ENCODE measurements at regions not wholly inside any gene's neighbourhood (a gene's known extent, or its start where the extent isn't known, plus 50 kb on each side); places are given as distances from the start of the nearest gene placed in this dataset.

DNA sequence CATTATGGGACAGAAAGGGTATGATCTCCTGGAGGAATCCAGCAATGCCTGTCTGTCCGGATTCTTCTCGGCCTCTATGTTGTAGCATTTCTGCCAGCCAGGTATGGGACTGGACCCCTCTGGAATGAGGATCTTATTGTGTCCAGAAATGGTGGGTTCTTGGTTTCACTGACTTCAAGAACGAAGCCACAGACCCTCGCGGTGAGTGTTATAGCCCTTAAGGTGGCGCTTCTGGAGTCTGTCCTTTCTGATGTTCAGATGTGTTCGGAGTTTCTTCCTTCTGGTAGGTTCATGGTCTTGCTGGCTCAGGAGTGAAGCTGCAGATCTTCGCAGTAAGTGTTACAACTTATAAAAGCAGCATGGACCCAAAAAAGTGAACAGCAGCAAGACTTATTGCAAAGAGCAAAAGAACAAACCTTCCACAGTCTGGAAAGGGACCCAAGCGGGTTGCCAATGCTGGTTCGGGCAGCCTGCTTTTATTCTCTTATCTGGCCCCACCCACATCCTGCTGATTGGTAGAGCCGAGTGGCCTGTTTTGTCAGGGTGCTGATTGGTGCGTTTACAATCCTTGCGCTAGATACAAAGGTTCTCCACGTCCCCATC is 62.3 kb upstream of the IER3 start:
- DNase-seq (no peak), ATAC-seq (no peak)
- H3K9me3 ChIP-seq (ENCODE audit: control insufficient read depth, low read length) = no peaks in the 10 kb centered on the region
- intact Hi-C loops (cut with DNase I) = no loop called here
- no peak overlapping the region for H3K4me3 ChIP-seq (ENCODE audit: low read length)
- no peaks in the 10 kb centered on the region for H3K27me3 ChIP-seq (ENCODE audit: control insufficient read depth, insufficient read depth)
- no peak overlapping the region for H3K27ac ChIP-seq (ENCODE audit: low read length)
- WGBS = 86% methylated on average over 14 of the region's 14 CpGs
- no peaks in the 10 kb centered on the region for H3K4me1 ChIP-seq (ENCODE audit: control insufficient read depth, insufficient read depth, low read length)

DNA sequence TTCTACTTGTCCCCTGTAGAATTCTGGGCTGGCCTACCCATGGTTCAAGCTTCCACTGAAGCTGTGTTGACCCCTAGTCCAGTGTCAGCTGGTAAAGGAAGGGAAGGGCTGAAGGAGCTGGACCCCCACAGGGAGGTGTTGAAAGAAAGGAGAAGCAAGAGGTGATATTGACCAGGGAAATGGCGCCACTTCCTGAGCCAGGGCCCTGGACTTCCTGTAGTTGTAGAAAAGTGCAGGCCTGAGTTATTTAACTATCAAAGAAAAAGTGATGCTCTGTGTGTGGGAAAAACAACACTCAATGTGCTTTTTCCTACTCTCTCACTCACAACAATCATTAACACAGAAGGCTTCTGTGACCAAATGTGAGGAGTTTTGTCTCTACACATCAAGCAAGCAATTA is 60.0 kb upstream of the IER3 start:
- Histone ChIP-seq H3K4me1 (ENCODE audit: control insufficient read depth, insufficient read depth, low read length) (no peaks in the 10 kb centered on the region), H3K4me3 (ENCODE audit: low read length) (no peak overlapping the region), H3K9me3 (ENCODE audit: control insufficient read depth, low read length) (no peaks in the 10 kb centered on the region), H3K27me3 (ENCODE audit: control insufficient read depth, insufficient read depth) (no peaks in the 10 kb centered on the region), H3K27ac (ENCODE audit: low read length) (no peak overlapping the region)
- DNase-seq = no peak
- intact Hi-C loops (cut with DNase I) = no loop called here
- WGBS = 95% methylated on average over 1 of the region's 1 CpG
- ATAC-seq = no peak

DNA sequence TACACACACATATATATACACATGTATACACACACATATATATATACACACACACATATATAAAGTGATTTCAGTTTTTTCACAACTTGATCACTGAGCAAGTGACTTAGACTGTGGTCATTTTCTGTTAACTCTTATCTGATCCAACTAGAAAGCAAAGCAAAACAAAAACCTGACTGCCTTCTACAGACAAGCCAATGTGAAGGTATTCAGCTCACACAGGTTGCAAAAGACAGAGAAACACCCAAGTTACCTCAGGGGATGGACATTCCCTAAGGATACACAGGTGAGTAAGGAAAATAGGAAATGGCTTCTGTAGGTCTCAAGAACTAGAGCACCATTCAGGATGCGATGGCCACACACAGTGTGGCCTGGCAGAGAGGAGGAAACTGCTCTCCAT is 58.4 kb upstream of the IER3 start:
- intact Hi-C loops (cut with DNase I) = no loop called here
- 93% methylated on average over 1 of the region's 1 CpG for WGBS

DNA sequence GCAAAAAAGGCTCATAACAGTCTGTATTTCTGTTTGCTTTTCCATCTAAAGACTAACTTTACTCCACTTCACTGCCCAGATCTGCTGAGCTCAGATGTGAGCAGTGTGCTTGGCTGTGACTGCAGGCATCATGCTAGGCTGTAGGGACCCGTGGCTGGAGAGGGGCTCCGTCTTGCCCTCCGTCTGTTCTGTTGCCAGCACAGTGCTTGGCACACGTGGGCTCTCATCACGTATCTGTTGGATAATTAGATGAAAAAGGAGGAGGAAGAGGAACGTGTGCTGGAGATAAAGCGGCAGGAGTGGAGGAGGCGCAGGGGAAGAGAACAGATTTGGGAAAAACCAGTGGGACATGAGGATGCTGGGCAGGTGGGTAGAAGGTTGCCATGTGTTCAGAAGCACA is 57.6 kb upstream of the IER3 start:
- no peaks in the 10 kb centered on the region for H3K9me3 ChIP-seq (ENCODE audit: control insufficient read depth, low read length)
- DNase-seq (no peak), ATAC-seq (peak in 1 of 2 donors; percentile 32)
- H3K27me3 ChIP-seq (ENCODE audit: control insufficient read depth, insufficient read depth) = no peaks in the 10 kb centered on the region
- H3K4me3 ChIP-seq (ENCODE audit: low read length) = no peak overlapping the region
- intact Hi-C loops (cut with DNase I) = no loop called here
- 86% methylated on average over 8 of the region's 8 CpGs for WGBS
- no peaks in the 10 kb centered on the region for H3K4me1 ChIP-seq (ENCODE audit: control insufficient read depth, insufficient read depth, low read length)
- no peak overlapping the region for H3K27ac ChIP-seq (ENCODE audit: low read length)

More for the DNA sequence above, 58.4 kb upstream of the IER3 start:
- Histone ChIP-seq H3K27me3 (ENCODE audit: control insufficient read depth, insufficient read depth) (no peaks in the 10 kb centered on the region), H3K9me3 (ENCODE audit: control insufficient read depth, low read length) (no peaks in the 10 kb centered on the region), H3K4me3 (ENCODE audit: low read length) (no peak overlapping the region), H3K4me1 (ENCODE audit: control insufficient read depth, insufficient read depth, low read length) (no peaks in the 10 kb centered on the region), H3K27ac (ENCODE audit: low read length) (no peak overlapping the region)
- no peak for ATAC-seq
- no peak for DNase-seq

DNA sequence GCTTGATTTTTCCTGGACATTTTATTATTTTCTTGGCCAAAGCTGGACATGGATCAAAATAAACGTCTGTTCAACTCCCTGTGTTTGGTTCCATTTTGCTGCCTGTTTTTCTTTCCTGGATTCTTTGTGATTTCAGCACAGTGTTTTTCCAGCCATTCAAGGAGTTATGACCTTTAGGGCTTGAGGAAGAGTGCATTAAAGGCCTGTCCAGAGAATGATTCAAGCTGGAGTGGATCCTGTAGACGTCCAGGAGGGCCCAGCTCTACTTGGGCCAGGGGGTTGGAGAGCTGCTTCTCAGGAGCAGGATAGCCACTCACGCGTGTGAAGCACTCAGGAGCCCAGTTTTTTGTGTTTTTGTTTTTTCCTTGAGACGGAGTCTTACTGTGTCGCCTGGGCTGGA is 56.5 kb upstream of the IER3 start:
- H3K27ac ChIP-seq (ENCODE audit: low read length) = no peak overlapping the region
- H3K4me3 ChIP-seq (ENCODE audit: low read length) = no peak overlapping the region
- DNase-seq (peak in 2 of 3 donors; percentile 35 to 64), ATAC-seq (peak; percentile 88 to 96)
- no peaks in the 10 kb centered on the region for H3K4me1 ChIP-seq (ENCODE audit: control insufficient read depth, insufficient read depth, low read length)
- H3K27me3 ChIP-seq (ENCODE audit: control insufficient read depth, insufficient read depth) = no peaks in the 10 kb centered on the region
- intact Hi-C loops (cut with DNase I) = no loop called here
- no peaks in the 10 kb centered on the region for H3K9me3 ChIP-seq (ENCODE audit: control insufficient read depth, low read length)
- 51% methylated on average over 6 of the region's 6 CpGs for WGBS

DNA sequence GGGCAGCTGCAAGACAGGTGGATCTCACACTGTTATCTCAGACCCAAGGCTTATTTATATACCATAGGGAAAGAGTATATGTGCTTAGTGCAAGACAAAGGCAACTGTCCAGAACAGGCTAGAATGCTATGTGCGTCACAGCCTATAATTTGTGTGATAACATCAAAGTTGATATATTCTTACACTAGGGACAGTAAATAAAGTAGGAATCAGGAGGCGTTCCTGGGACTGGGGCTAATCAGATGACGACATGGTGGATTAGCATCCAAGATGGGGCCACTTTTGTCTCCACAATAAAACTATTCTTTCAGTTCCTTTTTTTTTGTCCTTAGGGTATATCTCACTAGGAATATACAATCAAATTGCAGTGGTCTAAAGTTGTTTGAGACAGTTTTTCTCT is 54.9 kb upstream of the IER3 start:
- Histone ChIP-seq H3K4me3 (ENCODE audit: low read length) (no peak overlapping the region), H3K9me3 (ENCODE audit: control insufficient read depth, low read length) (no peaks in the 10 kb centered on the region), H3K27ac (ENCODE audit: low read length) (peak overlapping the region; percentile 75), H3K27me3 (ENCODE audit: control insufficient read depth, insufficient read depth) (no peaks in the 10 kb centered on the region), H3K4me1 (ENCODE audit: control insufficient read depth, insufficient read depth, low read length) (no peaks in the 10 kb centered on the region)
- intact Hi-C loops (cut with DNase I) = no loop called here
- DNase-seq (no peak), ATAC-seq (no peak)
- WGBS = 61% methylated on average over 3 of the region's 3 CpGs

DNA sequence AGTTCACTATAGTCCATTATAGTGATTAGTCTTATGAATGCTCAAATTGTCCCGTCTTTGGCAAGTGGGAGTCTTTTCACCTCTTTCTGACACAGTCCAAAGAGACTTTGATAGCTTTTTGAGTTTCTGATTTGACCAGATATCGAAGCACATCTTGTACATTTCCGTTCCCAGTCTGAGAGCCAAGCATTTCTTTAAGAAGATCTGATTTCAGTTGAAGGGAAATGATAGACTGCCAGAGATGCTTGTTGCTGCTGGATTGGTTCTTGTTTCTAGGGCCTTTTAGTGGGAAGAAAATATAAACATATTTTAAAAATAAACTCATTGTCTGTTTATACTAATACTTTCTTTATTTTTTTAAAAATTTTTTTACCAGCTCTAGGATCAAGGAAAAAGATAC is 54.1 kb upstream of the IER3 start:
- no peaks in the 10 kb centered on the region for H3K4me1 ChIP-seq (ENCODE audit: control insufficient read depth, insufficient read depth, low read length)
- 49% methylated on average over 3 of the region's 3 CpGs for WGBS
- no peak overlapping the region for H3K4me3 ChIP-seq (ENCODE audit: low read length)
- intact Hi-C loops (cut with DNase I) = no loop called here
- no peak for DNase-seq
- H3K27ac ChIP-seq (ENCODE audit: low read length) = no peak overlapping the region
- no peaks in the 10 kb centered on the region for H3K27me3 ChIP-seq (ENCODE audit: control insufficient read depth, insufficient read depth)
- H3K9me3 ChIP-seq (ENCODE audit: control insufficient read depth, low read length) = no peaks in the 10 kb centered on the region
- ATAC-seq = no peak

DNA sequence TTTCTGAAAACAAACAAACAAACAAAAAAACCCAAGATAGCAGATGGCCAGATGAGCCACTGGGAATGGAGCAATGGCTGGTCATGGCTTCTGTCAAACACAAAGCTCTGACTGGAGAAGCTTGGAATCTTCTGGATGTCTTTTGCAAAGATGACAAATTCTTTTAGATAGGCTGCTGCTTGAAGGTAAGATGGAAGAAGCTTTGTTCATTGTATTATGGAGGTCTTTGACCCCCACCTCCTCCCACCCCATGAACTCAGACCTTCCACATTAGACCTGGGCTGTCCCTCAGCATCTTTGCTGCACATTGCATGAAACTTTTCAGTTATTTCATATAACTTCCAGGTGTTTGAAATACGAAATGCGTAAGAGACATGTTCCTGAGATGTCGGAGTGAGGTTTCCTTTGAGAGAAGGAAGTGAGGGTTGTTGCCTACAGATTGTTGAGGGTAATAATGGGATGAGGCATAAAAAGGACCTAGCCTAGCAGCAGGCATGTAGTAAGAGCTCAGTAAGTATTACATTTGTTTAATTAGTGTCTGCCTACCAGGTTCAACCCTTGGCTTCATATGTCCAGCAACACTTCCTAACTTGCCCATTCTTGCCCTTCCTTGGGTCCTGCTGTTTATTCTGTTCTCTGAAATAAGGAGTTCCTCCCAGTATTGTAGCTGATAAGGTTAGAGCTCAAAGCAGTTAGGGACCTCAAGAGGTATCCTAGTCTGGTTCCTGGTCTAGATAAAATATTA is 51.4 kb upstream of the IER3 start:
- DNase-seq = no peak
- 92% methylated on average over 3 of the region's 3 CpGs for WGBS

More for the DNA sequence above, 51.4 kb upstream of the IER3 start:
- intact Hi-C loops (cut with DNase I) = no loop called here
- Histone ChIP-seq H3K4me3 (ENCODE audit: low read length) (no peak overlapping the region), H3K27me3 (ENCODE audit: control insufficient read depth, insufficient read depth) (no peaks in the 10 kb centered on the region), H3K27ac (ENCODE audit: low read length) (no peak overlapping the region), H3K4me1 (ENCODE audit: control insufficient read depth, insufficient read depth, low read length) (no peaks in the 10 kb centered on the region), H3K9me3 (ENCODE audit: control insufficient read depth, low read length) (no peaks in the 10 kb centered on the region)
- ATAC-seq = no peak

All from right cardiac atrium (tissue), 5 donors.